ENCODE measurements at regions not wholly inside any gene's neighbourhood (a gene's known extent, or its start where the extent isn't known, plus 50 kb on each side); places are given as distances from the start of the nearest gene placed in this dataset.

DNA sequence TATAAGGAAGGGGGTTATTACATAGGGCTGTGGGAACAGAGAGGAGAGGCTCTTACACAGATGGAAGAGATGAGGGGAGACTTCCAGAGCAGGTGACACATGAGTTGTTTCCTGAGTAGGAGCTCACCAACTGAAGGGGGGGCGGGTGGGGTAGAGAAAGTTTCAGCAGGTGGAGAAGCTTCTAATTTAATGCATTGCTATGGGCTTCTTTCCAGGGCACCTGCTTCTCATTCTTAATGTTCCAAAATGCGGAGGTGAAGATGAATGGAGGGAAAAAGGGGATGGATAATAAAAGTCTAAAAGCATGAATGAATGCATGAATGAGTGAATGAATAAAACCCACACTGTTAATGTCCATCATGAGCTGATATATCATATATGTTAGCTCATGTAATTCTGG, 439.0 kb upstream of the CCL2 start:
- Histone ChIP-seq H3K27ac (no peak overlapping the region), H3K4me1 (no peaks in the 10 kb centered on the region), H3K27me3 (peaks cover 42% of the 10 kb centered on the region), H3K36me3 (no peaks in the 10 kb centered on the region), H3K9me3 (no peaks in the 10 kb centered on the region), H3K4me3 (no peak overlapping the region)
- TF ChIP-seq POLR2A (IDR thresholded peaks at IDR 0.05), result no peak
- TF ChIP-seq, protein P1, sequence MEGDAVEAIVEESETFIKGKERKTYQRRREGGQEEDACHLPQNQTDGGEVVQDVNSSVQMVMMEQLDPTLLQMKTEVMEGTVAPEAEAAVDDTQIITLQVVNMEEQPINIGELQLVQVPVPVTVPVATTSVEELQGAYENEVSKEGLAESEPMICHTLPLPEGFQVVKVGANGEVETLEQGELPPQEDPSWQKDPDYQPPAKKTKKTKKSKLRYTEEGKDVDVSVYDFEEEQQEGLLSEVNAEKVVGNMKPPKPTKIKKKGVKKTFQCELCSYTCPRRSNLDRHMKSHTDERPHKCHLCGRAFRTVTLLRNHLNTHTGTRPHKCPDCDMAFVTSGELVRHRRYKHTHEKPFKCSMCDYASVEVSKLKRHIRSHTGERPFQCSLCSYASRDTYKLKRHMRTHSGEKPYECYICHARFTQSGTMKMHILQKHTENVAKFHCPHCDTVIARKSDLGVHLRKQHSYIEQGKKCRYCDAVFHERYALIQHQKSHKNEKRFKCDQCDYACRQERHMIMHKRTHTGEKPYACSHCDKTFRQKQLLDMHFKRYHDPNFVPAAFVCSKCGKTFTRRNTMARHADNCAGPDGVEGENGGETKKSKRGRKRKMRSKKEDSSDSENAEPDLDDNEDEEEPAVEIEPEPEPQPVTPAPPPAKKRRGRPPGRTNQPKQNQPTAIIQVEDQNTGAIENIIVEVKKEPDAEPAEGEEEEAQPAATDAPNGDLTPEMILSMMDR (IDR thresholded peaks at IDR 0.05), result no peak
- TF ChIP-seq POLR2AphosphoS5 (IDR thresholded peaks at IDR 0.05), result no peak
- no peak for TF ChIP-seq EP300 (IDR thresholded peaks at IDR 0.05)
- ATAC-seq, result no peak
- 50 to 79% methylated on average over 1 to 2 of the region's 2 CpGs for WGBS, 2 donors (ENCODE audit: low coverage in 1 of 2)

DNA sequence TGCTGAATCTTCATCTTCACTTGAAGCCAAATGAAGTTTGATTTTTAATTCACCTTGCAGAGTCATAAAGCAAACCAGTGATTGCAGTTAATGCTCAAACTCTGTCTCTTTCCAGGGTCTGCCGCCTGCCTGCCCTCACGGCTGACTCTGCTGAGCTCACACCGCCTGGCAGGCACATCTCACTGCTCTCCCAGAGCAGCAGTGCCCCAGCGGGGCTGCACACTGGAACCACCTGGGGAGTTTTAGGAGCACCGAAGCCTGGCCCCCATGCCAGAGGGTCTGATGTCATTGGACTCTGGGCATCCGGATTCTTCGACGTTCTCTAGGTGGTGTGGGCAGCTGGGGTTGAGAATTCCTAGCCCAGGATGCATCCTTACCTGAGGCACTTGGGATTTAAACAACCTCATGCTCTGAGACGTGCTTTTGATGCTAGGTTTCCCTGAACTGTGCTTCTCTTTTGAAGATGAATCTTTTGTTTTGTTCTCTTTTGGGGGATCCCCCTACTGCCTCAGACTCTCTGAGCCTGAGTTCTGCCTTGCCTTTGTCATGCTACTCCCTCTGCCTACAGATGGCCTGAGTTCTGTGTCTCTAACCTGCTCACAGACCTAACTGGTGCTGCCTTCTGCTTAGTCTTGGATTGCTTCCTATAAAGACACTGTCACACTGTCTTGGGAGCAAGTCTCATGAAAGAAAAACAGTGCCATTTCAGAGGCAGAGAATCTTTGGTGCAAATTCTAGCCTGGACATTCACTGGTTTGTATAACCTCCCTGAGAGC, 438.1 kb upstream of the CCL2 start:
- Histone ChIP-seq H3K27ac (no peak overlapping the region), H3K4me3 (no peak overlapping the region), H3K4me1 (no peaks in the 10 kb centered on the region), H3K27me3 (peaks cover 49% of the 10 kb centered on the region), H3K9me3 (no peaks in the 10 kb centered on the region), H3K36me3 (no peaks in the 10 kb centered on the region)
- WGBS, 2 donors (ENCODE audit: low coverage in 1 of 2), result 46 to 55% methylated on average over 2 to 5 of the region's 9 CpGs
- no peak for ATAC-seq
- TF ChIP-seq, protein P1 (IDR thresholded peaks at IDR 0.05), result no peak
- TF ChIP-seq EP300 (IDR thresholded peaks at IDR 0.05) (no peak), POLR2AphosphoS5 (IDR thresholded peaks at IDR 0.05) (no peak), POLR2A (IDR thresholded peaks at IDR 0.05) (no peak)

DNA sequence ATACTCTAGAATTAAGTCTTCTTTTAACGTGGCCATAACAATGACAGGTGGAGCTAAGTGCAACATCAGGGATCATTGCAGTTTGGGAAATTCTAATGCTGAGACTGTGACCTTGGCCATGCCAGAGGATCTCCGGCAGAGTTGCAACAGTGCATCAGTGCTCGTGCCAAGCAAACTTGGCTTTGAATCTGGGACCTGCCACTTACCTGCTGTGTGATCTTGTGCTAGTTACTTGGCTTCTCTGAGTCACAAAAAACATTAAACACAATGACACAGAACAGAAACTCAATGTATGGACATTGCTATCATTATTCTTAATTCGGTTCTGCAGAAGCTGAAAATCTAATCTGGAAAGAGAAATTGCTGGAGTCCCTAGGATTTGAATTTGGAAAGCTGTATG, 435.5 kb upstream of the CCL2 start:
- 61 to 80% methylated on average over 2 to 4 of the region's 4 CpGs for WGBS, 2 donors (ENCODE audit: low coverage in 1 of 2)
- TF ChIP-seq EP300 (IDR thresholded peaks at IDR 0.05) (no peak), POLR2AphosphoS5 (IDR thresholded peaks at IDR 0.05) (no peak), POLR2A (IDR thresholded peaks at IDR 0.05) (no peak)
- TF ChIP-seq, protein P1 (IDR thresholded peaks at IDR 0.05), result no peak

DNA sequence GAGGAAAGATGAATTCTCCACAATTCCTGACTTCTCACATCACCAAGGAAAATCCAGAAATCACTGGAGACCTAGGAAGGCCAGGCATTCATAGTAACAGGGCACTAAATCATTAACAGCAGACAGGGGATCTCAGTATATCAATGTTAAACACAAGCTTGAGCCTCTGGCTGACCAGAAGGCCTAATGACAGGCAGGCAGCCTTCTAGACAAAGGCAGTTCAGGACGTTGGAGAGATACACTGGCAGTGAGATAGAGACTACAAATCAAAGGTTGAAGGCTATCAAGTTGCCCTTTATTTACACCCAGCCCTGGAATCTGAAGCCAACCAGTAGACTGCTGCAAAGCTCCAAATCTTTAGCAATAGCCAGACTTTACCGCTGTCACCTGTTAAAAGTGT, 422.8 kb upstream of the CCL2 start:
- ATAC-seq, result no peak
- Histone ChIP-seq H3K36me3 (no peaks in the 10 kb centered on the region), H3K27ac (no peak overlapping the region), H3K9me3 (no peaks in the 10 kb centered on the region), H3K4me3 (no peak overlapping the region), H3K4me1 (no peaks in the 10 kb centered on the region), H3K27me3 (peaks cover 5% of the 10 kb centered on the region)
- 17 to 78% methylated on average over 1 to 2 of the region's 2 CpGs for WGBS, 2 donors (ENCODE audit: low coverage in 1 of 2)
- TF ChIP-seq, protein P1 (IDR thresholded peaks at IDR 0.05), result no peak
- no peak for TF ChIP-seq POLR2A (IDR thresholded peaks at IDR 0.05)
- no peak for TF ChIP-seq POLR2AphosphoS5 (IDR thresholded peaks at IDR 0.05)

More for the DNA sequence above, 435.5 kb upstream of the CCL2 start:
- H3K4me3 ChIP-seq, result no peak overlapping the region
- H3K9me3 ChIP-seq, result no peaks in the 10 kb centered on the region
- H3K27me3 ChIP-seq, result peaks cover 66% of the 10 kb centered on the region
- H3K27ac ChIP-seq, result no peak overlapping the region
- no peak for ATAC-seq
- no peaks in the 10 kb centered on the region for H3K36me3 ChIP-seq
- no peaks in the 10 kb centered on the region for H3K4me1 ChIP-seq

DNA sequence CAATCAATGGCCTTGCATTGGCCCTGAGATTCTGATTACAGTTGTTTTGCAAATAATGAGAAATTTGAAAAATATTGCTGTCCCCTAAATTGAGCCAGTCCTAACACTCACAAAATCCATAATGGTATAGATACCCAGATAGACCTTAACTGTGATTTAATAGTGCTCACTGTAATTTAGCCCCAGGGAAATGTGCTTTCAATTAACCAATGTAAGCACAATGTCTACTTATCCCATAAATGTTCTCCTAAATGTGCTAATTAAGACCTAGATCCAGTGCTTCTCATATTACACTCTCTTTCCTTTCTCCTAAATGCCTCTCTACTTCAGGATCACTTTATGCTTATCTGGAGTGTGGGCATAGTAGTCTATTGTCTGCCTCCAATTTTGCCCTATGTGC, 417.8 kb upstream of the CCL2 start:
- no peak overlapping the region for H3K27ac ChIP-seq
- H3K27me3 ChIP-seq, result peaks cover 22% of the 10 kb centered on the region
- TF ChIP-seq POLR2AphosphoS5 (IDR thresholded peaks at IDR 0.05) (no peak), EP300 (IDR thresholded peaks at IDR 0.05) (no peak), POLR2A (IDR thresholded peaks at IDR 0.05) (no peak)
- TF ChIP-seq, protein P1 (IDR thresholded peaks at IDR 0.05), result no peak
- ATAC-seq, result no peak
- no peaks in the 10 kb centered on the region for H3K36me3 ChIP-seq
- H3K4me1 ChIP-seq, result no peaks in the 10 kb centered on the region
- H3K9me3 ChIP-seq, result no peaks in the 10 kb centered on the region
- H3K4me3 ChIP-seq, result no peak overlapping the region

Measured in gastroesophageal sphincter (tissue), 4 donors.